ENCODE measurements at regions not wholly inside any gene's neighbourhood (a gene's known extent, or its start where the extent isn't known, plus 50 kb on each side); places are given as distances from the start of the nearest gene placed in this dataset.

GRCh38 chr18:43622024-43622423 is 344.7 kb upstream of the SYT4 start:
- no peak for FAIRE-seq
- DNase-seq (ENCODE audit: insufficient read length, low spot score) = no peak
- no peak for TF ChIP-seq CTCF (IDR thresholded peaks at IDR 0.05; ENCODE audit: insufficient read depth, missing control alignments)

GRCh38 chr18:43625582-43625981 is 348.3 kb upstream of the SYT4 start:
- FAIRE-seq (no peak), DNase-seq (ENCODE audit: insufficient read length, low spot score) (no peak)
- no peak for TF ChIP-seq CTCF (IDR thresholded peaks at IDR 0.05; ENCODE audit: insufficient read depth, missing control alignments)

GRCh38 chr18:43627848-43628530 is 350.7 kb upstream of the SYT4 start:
- TF ChIP-seq CTCF (IDR thresholded peaks at IDR 0.05; ENCODE audit: insufficient read depth, missing control alignments) = no peak
- DNase-seq (ENCODE audit: insufficient read length, low spot score) (no peak), FAIRE-seq (no peak)

- no peak for FAIRE-seq
- no peak for TF ChIP-seq CTCF (IDR thresholded peaks at IDR 0.05; ENCODE audit: insufficient read depth, missing control alignments)
- no peak for DNase-seq (ENCODE audit: insufficient read length, low spot score)
Measured at GRCh38 chr18:43634994-43635393, 357.7 kb upstream of the SYT4 start.

- no peak for TF ChIP-seq CTCF (IDR thresholded peaks at IDR 0.05; ENCODE audit: insufficient read depth, missing control alignments)
- no peak for DNase-seq (ENCODE audit: insufficient read length, low spot score)
- no peak for FAIRE-seq
Measured at GRCh38 chr18:43635397-43635796, 358.1 kb upstream of the SYT4 start.

GRCh38 chr18:43642727-43643330 is 365.5 kb upstream of the SYT4 start:
- no peak for DNase-seq (ENCODE audit: insufficient read length, low spot score)
- FAIRE-seq = no peak
- TF ChIP-seq CTCF (IDR thresholded peaks at IDR 0.05; ENCODE audit: insufficient read depth, missing control alignments) = no peak

GRCh38 chr18:43648002-43648401 is 370.7 kb upstream of the SYT4 start:
- TF ChIP-seq CTCF (IDR thresholded peaks at IDR 0.05; ENCODE audit: insufficient read depth, missing control alignments) = no peak
- no peak for FAIRE-seq
- DNase-seq (ENCODE audit: insufficient read length, low spot score) = no peak

Data from D721Med (cell line).